ENCODE measurements at regions not wholly inside any gene's neighbourhood (a gene's known extent, or its start where the extent isn't known, plus 50 kb on each side); places are given as distances from the start of the nearest gene placed in this dataset.

GRCh38 chr1:115185336-115185735 lies 96.0 kb upstream of the TSPAN2 start:
- no peaks in the 10 kb centered on the region for H3K36me3 ChIP-seq (replicated peaks in 1 of 2; ENCODE audit: control extremely low read depth in 1 of 2, control insufficient read depth in 1 of 2, extremely low read depth in 1 of 2, insufficient read depth in 2 of 2, low read length in 1 of 2)
- Mint-ChIP-seq H3K27me3 (peaks cover 8% of the 10 kb centered on the region), H3K9me3 (ENCODE audit: insufficient read depth) (no peaks in the 10 kb centered on the region), H3K4me1 (no peaks in the 10 kb centered on the region), H3K27ac (no peak overlapping the region), H3K4me3 (no peak overlapping the region)
- H3K9ac ChIP-seq (ENCODE audit: low read length): no peak overlapping the region
- no peaks in the 10 kb centered on the region for H3K79me2 ChIP-seq (ENCODE audit: control insufficient read depth, insufficient read depth, low read length)
- ChIA-PET POLR2A (no interaction called here), CTCF (no interaction called here)
- no peaks in the 10 kb centered on the region for H3K4me1 ChIP-seq (ENCODE audit: control insufficient read depth in 2 of 2, insufficient read depth in 2 of 2, low read length in 2 of 2)
- H3K27me3 ChIP-seq (replicated peaks in 1 of 4; ENCODE audit: control extremely low read depth in 1 of 4, control insufficient read depth in 3 of 4, insufficient read depth in 4 of 4, low read length in 3 of 4): no peaks in the 10 kb centered on the region
- intact Hi-C loops (cut with micrococcal nuclease): no loop called here
- H2AFZ ChIP-seq (ENCODE audit: insufficient read depth, low read depth, low read length, poor library complexity, severe bottlenecking): no peak overlapping the region
- DNase-seq (no peak), ATAC-seq (ENCODE audit: low read depth) (no peak)
- no peak for TF ChIP-seq EZH2 (IDR thresholded peaks at IDR 0.05; ENCODE audit: borderline replicate concordance, insufficient read depth, low read depth, low read length, poor library complexity, severe bottlenecking)
- no peak for TF ChIP-seq CTCF (IDR thresholded peaks at IDR 0.05)
- no peak overlapping the region for H3K4me2 ChIP-seq (replicated peaks; ENCODE audit: low read depth, low read length, poor library complexity, severe bottlenecking)
- no peaks in the 10 kb centered on the region for H3K9me3 ChIP-seq (ENCODE audit: control extremely low read depth in 1 of 3, control insufficient read depth in 2 of 3, insufficient read depth in 1 of 3, low read length in 2 of 3)
- WGBS (ENCODE audit: insufficient coverage): 89% methylated on average over 4 of the region's 4 CpGs
- H3K27ac ChIP-seq (ENCODE audit: low read length in 2 of 2): no peak overlapping the region
- no peak overlapping the region for H3K4me3 ChIP-seq (ENCODE audit: control extremely low read depth in 1 of 5, extremely low read depth in 1 of 5, insufficient read depth in 1 of 5, low read depth in 2 of 5, low read length in 4 of 5)
- H4K20me1 ChIP-seq (ENCODE audit: control insufficient read depth, insufficient read depth, low read length, poor library complexity, severe bottlenecking): no peaks in the 10 kb centered on the region

GRCh38 chr1:115184951-115185331 lies 95.6 kb upstream of the TSPAN2 start:
- CTCF ChIA-PET: no interaction called here
- H2AFZ ChIP-seq (ENCODE audit: insufficient read depth, low read depth, low read length, poor library complexity, severe bottlenecking): no peak overlapping the region
- no peak overlapping the region for H3K4me3 Mint-ChIP-seq

More at GRCh38 chr1:115184951-115185331, 95.6 kb upstream of the TSPAN2 start:
- Histone ChIP-seq H4K20me1 (ENCODE audit: control insufficient read depth, insufficient read depth, low read length, poor library complexity, severe bottlenecking) (no peaks in the 10 kb centered on the region), H3K4me1 (ENCODE audit: control insufficient read depth in 2 of 2, insufficient read depth in 2 of 2, low read length in 2 of 2) (no peaks in the 10 kb centered on the region), H3K9ac (ENCODE audit: low read length) (no peak overlapping the region), H3K4me2 (replicated peaks; ENCODE audit: low read depth, low read length, poor library complexity, severe bottlenecking) (no peak overlapping the region), H3K4me3 (ENCODE audit: control extremely low read depth in 1 of 5, extremely low read depth in 1 of 5, insufficient read depth in 1 of 5, low read depth in 2 of 5, low read length in 4 of 5) (no peak overlapping the region), H3K27me3 (replicated peaks in 1 of 4; ENCODE audit: control extremely low read depth in 1 of 4, control insufficient read depth in 3 of 4, insufficient read depth in 4 of 4, low read length in 3 of 4) (no peaks in the 10 kb centered on the region), H3K79me2 (ENCODE audit: control insufficient read depth, insufficient read depth, low read length) (no peaks in the 10 kb centered on the region), H3K36me3 (replicated peaks in 1 of 2; ENCODE audit: control extremely low read depth in 1 of 2, control insufficient read depth in 1 of 2, extremely low read depth in 1 of 2, insufficient read depth in 2 of 2, low read length in 1 of 2) (no peaks in the 10 kb centered on the region), H3K27ac (ENCODE audit: low read length in 2 of 2) (no peak overlapping the region), H3K9me3 (ENCODE audit: control extremely low read depth in 1 of 3, control insufficient read depth in 2 of 3, insufficient read depth in 1 of 3, low read length in 2 of 3) (no peaks in the 10 kb centered on the region)
- POLR2A ChIA-PET: no interaction called here
- H3K27ac Mint-ChIP-seq: no peak overlapping the region
- ATAC-seq (ENCODE audit: low read depth) (no peak), DNase-seq (no peak)
- intact Hi-C loops (cut with micrococcal nuclease): no loop called here
- peaks cover 8% of the 10 kb centered on the region for H3K27me3 Mint-ChIP-seq
- H3K9me3 Mint-ChIP-seq (ENCODE audit: insufficient read depth): no peaks in the 10 kb centered on the region
- no peaks in the 10 kb centered on the region for H3K4me1 Mint-ChIP-seq
- 89% methylated on average over 4 of the region's 5 CpGs for WGBS (ENCODE audit: insufficient coverage)
- TF ChIP-seq EZH2 (IDR thresholded peaks at IDR 0.05; ENCODE audit: borderline replicate concordance, insufficient read depth, low read depth, low read length, poor library complexity, severe bottlenecking) (no peak), CTCF (IDR thresholded peaks at IDR 0.05) (no peak)

Data from B cell (primary cell).